Amniotic epithelial cell (primary cell): ENCODE measurements at regions not wholly inside any gene's neighbourhood (a gene's known extent, or its start where the extent isn't known, plus 50 kb on each side); places are given as distances from the start of the nearest gene placed in this dataset.

ENCODE experiments used
- DNase-seq: peaks from one replicate; pipeline ENCODE4 v3.0.0-alpha.2; 2010; ENCODE audit warnings: low read depth

DNA sequence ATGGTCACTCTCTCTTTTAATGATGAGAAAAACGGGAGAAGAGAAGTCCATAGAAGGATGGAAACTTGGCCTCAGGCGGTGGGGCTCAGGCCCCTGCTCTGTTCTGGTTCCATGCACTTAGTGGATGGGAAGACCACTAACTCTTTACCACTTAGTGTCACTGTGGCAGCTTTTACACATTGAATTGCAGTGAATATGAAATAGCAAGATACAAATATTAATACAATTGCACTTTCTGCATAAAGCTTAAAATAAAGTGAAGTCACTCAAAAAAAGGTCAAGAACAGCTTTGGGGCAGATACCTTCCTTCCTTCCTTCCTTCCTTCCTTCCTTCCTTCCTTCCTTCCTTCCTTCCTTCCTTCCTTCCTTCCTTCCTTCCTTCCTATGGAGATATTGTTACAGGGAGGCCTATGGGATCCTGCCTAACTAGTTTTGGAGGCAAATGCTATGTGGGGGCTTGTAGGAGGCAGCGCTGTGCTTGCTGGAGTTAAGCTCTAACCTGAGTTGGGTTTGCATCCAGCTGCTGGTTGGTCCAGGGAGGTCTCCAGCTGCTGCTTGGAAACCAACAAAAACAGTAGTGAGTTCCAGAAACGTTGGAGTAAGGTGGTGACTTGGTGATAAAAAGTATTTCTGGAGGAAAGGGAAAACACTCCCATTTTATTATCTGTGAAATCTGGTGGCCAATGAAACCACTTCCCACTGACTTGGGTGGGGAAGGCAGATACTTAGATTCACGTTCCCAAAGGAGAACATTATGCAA, 62.3 kb upstream of the NKX2-2 start:
- DNase-seq, result no peak

DNA sequence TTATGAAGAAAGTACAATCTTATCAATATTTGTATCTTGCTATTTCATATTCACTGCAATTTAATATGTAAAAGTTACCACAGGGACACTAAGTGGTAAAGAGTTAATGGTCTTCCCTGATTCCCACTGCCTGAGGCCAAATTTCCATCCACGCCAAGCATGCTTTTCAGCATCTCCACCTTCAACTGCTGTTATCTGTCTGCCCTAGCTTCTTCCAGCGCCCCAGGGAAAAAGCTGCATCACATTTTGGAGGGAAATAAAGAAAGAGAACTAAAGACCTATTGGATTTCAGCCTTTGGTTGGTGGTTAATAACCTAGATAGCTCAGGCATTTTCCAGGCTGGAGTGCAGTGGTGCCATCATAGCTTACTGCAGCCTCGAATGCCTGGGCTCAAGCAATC, 61.3 kb upstream of the NKX2-2 start:
- no peak for DNase-seq

DNA sequence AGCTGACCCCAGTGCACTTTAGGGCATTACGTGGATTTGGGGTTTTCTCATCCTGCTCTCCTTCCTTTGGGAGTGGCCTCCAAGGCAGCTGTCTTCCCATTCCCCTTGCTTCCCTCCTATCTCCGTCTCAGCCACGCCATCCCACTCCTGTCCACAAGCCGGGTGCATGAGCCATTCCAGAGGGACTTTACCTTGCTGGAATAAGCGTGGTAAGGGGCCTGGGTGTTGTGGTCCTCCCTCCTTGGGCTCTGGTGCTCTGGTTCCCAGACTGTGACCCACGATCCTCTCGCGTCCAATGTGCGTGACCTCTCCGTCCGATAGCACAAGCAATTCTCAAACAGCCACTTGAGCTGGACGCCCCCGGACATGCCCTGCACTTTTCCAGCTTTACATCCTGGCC, 60.6 kb upstream of the NKX2-2 start:
- no peak for DNase-seq

- no peak for DNase-seq
These were observed 59.4 kb upstream of the NKX2-2 start for GRCh38 chr20:21573259-21573658.

DNA sequence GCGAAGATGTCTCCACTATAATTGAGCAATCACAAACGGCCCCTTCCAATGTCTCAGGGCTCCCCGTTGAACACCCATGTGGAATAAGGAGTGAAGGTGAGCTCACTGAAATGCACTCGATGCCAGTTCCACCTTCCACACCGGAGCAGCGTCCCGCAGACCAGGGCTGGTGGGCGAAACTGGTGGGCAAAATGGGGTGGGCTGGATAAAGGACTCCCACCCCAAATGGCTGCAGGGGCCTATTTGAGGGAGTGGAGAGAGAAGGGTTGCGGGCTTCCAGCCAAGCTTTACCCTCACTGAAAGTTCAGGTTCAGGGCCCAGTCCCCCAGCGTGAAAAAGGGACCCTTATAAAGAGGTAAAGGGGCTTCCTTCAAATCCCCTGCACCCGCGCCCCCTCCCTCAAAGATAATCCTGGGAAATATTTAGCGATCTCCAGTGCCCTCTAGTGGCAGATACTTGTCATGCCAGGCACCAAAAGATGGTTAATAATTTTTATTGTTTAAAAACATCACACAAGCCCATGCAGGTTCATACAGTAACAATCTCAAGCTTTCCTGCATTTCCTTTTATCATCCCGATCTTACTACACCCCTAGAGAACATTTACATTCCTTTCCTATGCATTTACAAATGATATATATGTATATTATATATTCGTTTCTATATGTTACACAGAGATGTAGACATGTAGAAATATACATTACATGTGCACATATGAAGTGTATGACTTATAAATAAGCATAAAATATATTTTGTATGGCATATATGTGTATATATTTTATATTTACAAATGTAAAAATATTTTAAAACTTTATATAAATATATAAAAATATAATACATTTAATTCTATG, 58.2 kb upstream of the NKX2-2 start:
- no peak for DNase-seq

GRCh38 chr20:21570285-21570992, 56.6 kb upstream of the NKX2-2 start:
- no peak for DNase-seq

DNA sequence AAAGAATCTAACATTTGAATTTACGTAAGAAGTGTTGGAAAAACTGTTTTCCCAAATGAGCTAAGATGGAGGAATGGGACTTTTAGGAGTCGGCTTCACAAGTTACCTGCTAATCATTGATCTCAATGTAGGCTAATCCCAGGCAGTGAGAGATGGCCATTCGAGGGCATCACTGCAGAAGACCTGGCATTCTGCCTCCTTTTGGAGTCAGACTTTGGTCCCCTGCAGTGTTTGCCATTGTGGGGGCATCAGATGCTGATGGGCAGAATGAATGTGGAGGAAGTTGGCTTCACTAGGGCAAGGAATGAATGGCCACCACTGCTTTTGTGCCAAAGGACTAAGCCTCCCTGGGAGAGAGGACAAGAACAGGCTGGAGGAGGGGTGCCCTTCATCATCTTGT, 55.7 kb upstream of the NKX2-2 start:
- no peak for DNase-seq

DNA sequence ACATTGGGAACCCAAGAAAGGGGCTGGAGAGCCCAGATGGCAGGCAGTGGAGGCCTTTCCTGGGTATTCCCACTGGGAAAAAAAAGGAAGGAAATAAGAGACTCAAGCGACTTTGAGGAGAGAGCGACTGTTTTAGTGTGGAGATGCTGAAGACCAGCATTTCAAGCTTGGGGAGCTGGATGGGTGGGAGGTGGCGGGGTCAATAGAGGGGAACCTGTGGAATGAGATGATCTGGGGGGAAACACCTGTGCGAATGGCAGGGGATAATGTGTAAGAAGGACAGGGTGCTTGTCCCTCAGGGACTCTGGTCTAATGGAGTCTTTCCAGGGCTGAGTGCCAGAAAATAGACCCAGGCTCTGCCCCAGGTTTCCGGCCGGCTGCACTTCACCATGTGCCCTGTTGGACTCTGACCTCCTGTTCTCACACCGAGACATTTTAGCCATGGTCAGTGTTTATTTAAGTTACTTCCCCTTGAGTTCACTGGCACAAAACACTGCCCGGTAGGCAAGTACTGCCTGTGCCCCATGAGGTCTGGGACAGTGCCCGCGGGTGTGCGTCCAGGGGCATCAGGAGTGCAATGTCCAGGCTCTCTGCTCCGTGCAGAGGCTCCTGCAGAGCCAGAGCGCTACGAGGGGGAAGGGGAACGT, 50.4 kb upstream of the NKX2-2 start:
- no peak for DNase-seq
